NCI-H146 treated with DMSO at 0.1 percent for 48 hours (cell line): ENCODE measurements at regions not wholly inside any gene's neighbourhood (a gene's known extent, or its start where the extent isn't known, plus 50 kb on each side); places are given as distances from the start of the nearest gene placed in this dataset.

Experiments
- DNase-seq: peaks from one replicate; lab custom pipeline; 2025; ENCODE audit not compliant: unreplicated experiment; lab: John Stamatoyannopoulos, UW

- no peak for DNase-seq
These were observed 72.3 kb upstream of the CSF3R start for GRCh38 chr1:36555041-36555440.

- DNase-seq = no peak
These were observed 71.6 kb upstream of the CSF3R start for GRCh38 chr1:36554323-36554628.

- DNase-seq = peak; percentile 41
These were observed 71.0 kb upstream of the CSF3R start for GRCh38 chr1:36553591-36554322.

- no peak for DNase-seq
These were observed 60.3 kb upstream of the CSF3R start for GRCh38 chr1:36542962-36543515.

- DNase-seq = peak; percentile 1
These were observed 59.6 kb upstream of the CSF3R start for GRCh38 chr1:36542024-36542961.

- no peak for DNase-seq
These were observed 57.3 kb upstream of the CSF3R start for GRCh38 chr1:36540056-36540455.

GRCh38 chr1:36539526-36539925, 56.8 kb upstream of the CSF3R start:
- peak; percentile 7 for DNase-seq

GRCh38 chr1:36537991-36538390, 55.3 kb upstream of the CSF3R start:
- no peak for DNase-seq

GRCh38 chr1:36537190-36537768, 54.6 kb upstream of the CSF3R start:
- DNase-seq = no peak

GRCh38 chr1:36536727-36537126, 54.0 kb upstream of the CSF3R start:
- no peak for DNase-seq

- peak; percentile 20 for DNase-seq
These were observed 52.1 kb upstream of the CSF3R start for GRCh38 chr1:36534711-36535412.

GRCh38 chr1:36533897-36534296, 51.2 kb upstream of the CSF3R start:
- no peak for DNase-seq

- DNase-seq = no peak
These were observed 50.2 kb upstream of the CSF3R start for GRCh38 chr1:36532810-36533401.
